GM12865 (cell line): ENCODE measurements at regions not wholly inside any gene's neighbourhood (a gene's known extent, or its start where the extent isn't known, plus 50 kb on each side); places are given as distances from the start of the nearest gene placed in this dataset.
"Not testable (repeated sequence)": the region's sequence is repeated elsewhere in the genome, so short reads cannot be mapped to it uniquely, and the experiment has no call there.

Experiments used
- DNase-seq: peaks from one replicate; pipeline ENCODE4 v3.0.0; 2010; ENCODE audit warnings: low read depth
- H3K4me3 ChIP-seq: 2 replicates; pipeline ENCODE4 v1.5.1; 2011; ENCODE audit warnings: mild to moderate bottlenecking, low read depth, low read length, control low read depth
- CTCF ChIP-seq: IDR thresholded peaks from 2 replicates; pipeline ENCODE4 v1.5.1; 2011; ENCODE audit warnings: low read length, control low read depth, low read depth, inconsistent platforms; ENCODE audit not compliant: insufficient read depth; ENCODE audit errors: missing control alignments

- no peak for DNase-seq
- TF ChIP-seq CTCF, result no peak
These were observed 50.6 kb upstream of the FER start for GRCh38 chr5:108696951-108697715.

DNA sequence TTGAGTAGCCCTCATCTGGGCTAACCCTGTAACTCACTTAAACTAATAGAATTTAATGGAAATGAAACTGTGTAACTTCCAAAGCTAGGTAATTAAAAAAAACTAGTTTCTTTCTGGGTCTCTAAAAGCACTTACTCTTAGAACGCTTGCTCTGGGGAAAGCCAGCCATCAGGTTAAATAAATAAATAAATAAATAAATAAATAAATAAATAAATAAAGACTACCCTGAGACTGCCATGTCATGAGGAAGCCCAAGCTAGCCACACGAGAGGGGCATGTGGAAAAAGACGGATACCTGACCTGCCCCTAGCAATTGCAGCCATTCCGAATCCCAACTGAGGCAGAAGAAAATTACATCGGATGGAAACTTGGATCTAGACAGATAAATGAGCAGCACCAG is 51.3 kb upstream of the FER start:
- no peak for TF ChIP-seq CTCF
- DNase-seq, result no peak
- no peak overlapping the region for H3K4me3 ChIP-seq

More at GRCh38 chr5:108696951-108697715, 50.6 kb upstream of the FER start:
- H3K4me3 ChIP-seq, result no peak overlapping the region

GRCh38 chr5:108688485-108688884 is 59.2 kb upstream of the FER start:
- no peak for TF ChIP-seq CTCF

DNA sequence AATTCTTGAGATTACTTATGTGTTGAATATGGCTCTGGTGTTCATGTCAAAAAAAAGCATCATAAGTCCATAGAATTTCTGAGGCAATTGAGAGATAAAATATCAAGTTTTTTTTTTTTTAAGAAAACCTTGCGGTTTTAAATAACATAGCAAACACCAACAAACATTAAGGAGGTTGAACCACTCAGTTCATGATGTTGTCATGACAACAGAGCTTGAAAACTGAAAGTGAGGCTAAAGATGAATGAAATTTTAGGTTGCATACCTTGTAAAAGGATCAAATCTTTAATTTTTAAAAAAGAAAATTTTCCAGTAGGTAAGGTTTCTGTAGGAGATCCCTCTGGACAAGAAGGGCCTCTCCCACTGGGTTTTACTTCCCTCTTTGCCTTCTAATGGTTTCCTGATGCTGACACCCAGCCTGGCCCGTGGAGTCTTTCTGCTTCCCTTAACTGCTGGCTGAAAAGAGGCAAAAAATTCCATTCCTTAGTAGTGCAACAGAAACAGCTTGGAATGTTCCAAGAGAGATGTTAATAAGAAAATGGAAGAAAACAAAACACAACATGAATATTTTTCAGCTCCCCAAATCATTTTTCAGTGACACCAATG is 60.0 kb upstream of the FER start:
- no peak overlapping the region for H3K4me3 ChIP-seq
- TF ChIP-seq CTCF, result no peak
- no peak for DNase-seq

More at GRCh38 chr5:108688485-108688884, 59.2 kb upstream of the FER start:
- H3K4me3 ChIP-seq, result no peak overlapping the region
- DNase-seq, result no peak

DNA sequence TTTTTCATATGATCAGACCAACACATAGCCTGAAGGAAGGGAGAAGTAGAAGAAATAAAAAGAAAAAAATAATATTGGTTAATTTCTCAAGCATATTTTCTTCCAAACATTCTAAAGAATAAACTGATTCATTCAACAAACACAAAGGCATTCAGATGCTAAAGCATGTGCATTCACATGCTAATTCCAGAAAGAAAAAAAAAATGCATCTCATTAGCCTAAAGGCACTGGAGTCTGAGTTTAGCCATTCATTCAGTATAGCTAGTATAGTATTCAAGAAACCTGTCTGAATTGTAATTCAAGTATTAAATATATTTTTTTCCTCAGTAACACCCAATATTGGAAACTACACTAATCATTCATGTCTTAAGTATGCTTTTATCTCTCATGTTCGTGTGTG is 61.0 kb upstream of the FER start:
- H3K4me3 ChIP-seq, result no peak overlapping the region
- DNase-seq, result no peak
- TF ChIP-seq CTCF, result no peak

DNA sequence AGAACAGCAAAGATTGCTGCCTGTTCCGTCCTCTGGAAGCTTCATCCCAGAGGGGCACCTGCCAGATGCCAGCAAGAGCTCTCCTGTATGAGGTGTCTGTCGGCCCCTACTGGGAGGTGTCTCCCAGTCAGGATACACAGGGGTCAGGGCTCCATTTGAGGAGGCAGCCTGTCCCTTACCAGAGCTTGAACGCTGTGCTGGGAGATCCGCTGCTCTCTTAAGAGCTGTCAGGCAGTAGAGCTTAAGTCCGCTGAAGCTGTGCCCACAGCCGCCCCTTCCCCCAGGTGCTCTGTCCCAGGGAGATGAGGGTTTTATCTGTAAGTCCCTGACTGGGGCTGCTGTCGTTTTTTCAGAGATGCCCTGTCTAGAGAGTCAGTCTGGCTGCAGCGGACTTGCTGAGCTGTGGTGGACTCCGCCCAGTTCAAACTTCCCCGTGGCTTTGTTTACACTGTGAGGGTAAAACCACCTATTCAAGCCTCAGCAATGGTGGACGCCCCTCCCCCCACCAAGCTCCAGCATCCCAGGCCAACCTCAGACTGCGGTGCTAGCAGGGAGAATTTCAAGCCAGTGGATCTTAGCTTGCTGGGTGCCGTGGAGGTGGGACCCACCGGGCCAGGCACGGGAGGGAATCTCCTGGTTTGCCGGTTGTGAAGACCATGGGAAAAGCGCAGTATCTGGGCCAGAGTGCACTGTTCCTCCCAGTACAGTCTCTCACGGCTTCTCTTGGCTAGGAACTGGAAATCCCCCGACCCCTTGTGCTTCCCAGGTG is 62.1 kb upstream of the FER start:
- H3K4me3 ChIP-seq, DNase-seq: not testable (repeated sequence)
